Activated CD4-positive, alpha-beta T cell treated with anti-CD3 and anti-CD28 coated beads, Interleukin-10, Interleukin-2, amounts not matched to agents 100 ng/mL and 50 ng/mL, durations not matched to agents 16 hours and 8 hours (primary cell): ENCODE measurements at regions not wholly inside any gene's neighbourhood (a gene's known extent, or its start where the extent isn't known, plus 50 kb on each side); places are given as distances from the start of the nearest gene placed in this dataset.
A peak's percentile ranks its signal among the peaks of the same experiment; 100 is the strongest.
"Not testable (repeated sequence)": the region's sequence is repeated elsewhere in the genome, so short reads cannot be mapped to it uniquely, and the experiment has no call there.

ENCODE experiments used
- DNase-seq: peaks from one replicate; pipeline ENCODE4 v3.0.0-alpha.2; 2020

DNA sequence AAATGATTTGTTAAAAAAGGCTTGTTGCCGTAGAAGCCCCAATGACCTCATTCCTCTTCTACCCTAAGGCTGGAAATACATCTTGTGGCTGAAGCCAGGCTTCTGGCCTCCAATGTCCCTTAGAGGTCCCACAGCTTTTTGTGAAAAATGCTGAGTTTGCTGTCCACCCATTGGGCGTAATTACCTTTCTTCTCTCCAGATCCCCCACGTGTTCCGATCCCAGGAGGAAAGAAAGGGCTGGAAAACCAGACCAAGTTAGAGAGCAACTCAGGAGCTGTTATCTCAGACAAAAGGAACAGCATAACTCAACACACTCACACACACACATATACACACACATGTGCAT is 154.2 kb downstream of the MIAT start:
- DNase-seq: no peak

DNA sequence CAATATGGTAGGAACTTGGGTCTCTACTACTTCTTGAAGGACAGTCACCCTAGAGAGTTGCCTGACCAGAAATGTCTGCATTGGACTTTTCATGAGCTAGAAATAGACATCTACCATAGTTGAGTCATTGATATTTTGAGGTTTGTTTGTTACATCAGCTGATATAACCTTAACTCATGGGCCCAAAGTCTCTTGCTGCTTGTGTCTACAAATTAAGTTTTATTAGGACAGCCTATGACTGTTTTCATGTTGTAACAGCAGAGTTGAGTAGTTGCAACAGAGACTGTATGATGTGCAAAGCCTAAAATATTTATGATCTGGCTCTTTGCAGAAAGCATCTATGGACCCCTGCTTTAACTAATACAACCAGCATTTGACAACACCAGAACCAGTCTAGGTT is 155.3 kb downstream of the MIAT start:
- no peak for DNase-seq

DNA sequence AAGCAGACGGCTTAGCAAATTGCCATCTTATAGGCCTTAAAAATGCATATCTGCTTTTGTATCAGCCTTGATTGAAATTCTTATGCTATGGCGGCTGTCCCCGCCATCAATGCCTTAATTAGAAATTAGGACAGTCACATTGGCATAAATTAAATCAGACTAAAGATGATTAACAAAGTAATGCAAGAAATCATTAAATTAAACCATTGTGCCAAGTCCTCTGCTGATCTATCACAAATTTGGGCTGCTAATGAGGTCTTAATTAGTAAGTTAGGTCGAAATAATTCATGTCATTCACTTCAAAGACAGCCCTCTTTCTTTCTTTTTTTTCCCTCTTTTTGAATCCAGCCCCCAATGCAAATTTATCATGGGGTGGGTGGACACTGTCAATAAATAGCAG is 159.3 kb downstream of the MIAT start:
- no peak for DNase-seq

DNA sequence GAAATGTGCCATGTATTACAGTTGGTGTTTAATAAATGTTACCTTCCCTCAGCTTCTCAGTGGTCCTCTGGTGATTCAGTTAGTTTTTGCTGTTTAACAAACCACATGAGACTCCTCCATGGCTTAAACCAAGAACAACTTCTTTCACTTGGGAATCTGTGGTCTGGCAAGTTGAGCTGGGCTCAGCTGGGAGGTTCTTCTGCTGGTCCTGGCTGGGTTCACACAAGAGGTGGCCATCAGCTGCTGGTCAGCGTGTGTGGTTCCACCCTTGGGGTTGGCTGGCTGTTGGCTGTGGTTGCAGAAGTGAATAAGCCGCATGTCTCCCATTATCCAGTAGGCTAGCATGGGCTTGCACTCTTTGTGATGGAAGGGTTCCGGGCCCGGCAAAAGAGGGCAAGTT is 160.5 kb downstream of the MIAT start:
- DNase-seq: no peak

DNA sequence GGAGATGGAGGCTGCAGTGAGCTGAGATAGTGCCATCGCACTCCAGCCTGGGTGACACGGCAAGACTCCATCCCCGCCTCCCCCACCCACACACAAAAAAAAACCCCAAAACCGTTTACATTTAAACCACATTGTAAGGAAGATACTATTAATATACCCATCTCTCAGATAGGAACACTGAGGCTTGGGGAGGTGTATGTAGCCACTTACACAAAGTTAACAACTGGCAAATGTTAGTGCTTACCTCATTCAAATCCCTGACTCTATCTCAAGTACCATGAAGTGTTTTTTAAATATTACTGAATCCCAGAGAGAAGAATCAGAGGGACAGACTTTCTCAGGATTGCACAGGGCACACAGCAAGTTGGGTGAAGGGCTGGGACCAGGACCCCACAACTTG is 164.5 kb downstream of the MIAT start:
- DNase-seq: no peak

DNA sequence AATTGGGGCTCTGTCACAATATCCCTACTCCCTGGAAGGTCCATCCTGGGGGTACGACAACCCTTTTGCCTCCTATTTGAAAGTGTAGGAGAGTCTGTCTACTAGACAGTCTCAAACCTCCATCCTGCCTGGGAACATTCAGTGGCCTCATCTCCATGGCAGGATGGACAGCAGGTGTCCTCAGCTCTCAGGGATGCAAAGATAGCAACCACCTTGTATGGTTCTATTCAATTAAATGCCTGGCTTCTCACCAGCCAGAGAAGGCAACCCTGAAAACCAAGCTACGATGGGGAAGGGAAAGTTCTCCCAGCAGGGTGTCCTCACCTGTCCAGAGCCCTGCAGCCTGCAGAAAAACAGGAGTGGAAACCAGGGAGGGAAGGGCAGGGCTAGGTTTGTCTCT is 164.9 kb downstream of the MIAT start:
- DNase-seq: no peak

DNA sequence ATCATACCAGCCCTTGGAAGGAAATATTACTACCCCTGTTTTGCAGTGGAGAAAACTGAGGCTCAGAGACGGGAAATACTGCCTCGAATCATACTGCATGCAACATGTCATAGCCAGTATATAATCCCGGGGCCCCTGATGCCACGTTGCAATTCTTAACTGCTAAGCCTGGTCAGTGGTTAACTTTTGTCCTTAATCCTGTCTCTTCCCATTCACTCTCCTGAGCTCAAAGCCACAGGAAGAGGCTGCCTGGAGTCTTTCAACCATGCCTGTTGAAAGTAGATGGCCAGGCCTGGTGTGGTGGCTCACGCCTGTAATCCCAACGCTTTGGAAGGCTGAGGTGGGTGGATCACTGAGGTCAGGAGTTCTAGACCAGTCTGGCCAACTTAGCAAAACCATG is 166.6 kb downstream of the MIAT start:
- no peak for DNase-seq

DNA sequence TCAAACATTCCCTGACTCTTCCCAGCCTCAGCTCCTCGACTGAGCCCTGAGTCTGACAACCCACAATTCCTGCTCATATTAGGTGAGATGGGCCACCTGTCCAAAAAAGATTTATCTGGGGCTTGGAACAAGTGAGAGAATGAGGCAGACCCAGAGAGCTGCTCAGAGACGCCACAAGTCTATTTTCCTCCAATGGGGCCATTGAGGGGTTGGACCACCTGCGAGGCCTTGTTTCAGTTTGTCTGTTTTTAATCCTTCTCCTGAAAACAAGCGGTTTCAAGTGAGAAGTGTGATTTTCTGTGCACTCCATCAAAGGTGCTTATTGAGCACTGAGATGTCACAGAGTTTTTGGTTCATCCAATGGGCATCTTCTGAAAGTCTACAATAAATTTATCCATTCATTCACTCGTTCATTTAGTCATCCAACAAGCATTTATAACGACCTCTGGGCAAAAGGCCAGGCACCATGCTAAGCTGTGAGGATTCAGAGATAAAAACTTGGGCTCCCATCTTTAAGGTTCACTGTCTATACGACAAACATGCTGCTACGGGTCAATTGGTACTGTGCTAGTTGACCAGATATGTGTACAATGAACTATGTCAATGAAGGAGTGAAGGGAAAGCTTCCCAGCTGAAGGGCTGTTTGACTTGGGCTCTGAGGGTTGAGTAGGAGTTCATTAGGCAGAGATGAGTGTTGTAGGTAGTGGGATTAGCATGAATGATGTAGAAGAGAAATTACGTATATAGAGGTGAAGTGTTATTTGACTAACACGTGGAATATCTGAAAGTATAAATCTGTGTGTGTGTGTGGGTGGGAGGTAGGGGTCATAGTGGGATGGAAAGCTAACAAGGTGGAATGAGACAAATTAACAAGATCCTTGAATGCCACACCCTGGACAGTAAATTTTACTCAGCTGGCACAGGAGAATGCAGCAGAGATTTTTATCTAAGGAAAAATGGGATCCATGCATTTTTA is 168.9 kb downstream of the MIAT start:
- no peak for DNase-seq

DNA sequence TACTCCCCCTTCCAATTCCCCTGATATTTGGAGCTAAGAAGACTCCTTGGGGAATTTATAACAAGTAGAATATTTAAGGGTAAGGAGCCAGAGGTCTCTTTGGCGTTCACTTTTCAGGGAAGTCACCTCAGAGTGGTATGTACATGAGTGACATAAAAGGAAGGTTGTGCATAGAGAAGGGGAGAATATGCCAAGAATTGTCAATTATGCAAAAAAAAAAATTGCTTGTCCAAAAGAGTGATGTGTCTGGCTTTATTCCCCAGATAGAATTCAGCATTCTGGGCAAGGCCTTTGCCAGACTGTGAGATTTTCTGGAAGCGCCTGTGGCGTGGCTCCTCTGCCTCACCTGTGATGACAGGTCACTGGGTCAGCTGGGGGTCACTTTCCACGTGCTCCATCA is 170.2 kb downstream of the MIAT start:
- no peak for DNase-seq

DNA sequence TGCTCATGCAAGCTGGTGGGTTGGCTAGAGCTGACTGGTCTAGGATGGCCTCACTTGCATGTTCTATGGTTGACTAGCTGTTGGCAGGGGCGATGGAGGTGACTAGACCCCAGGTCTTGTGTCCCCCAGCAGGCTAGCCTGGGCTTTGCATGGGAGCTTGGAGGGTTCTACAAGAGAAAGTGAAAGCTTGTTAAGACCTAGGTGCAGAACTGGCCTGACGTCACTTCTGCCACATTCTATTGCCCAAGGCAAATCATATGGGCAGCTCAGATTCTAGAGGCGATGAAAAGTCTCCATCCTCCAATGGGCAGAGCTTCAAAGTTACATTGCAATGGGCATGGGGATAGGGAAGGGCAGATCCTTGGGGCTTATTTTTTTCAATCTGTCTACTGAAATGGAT is 170.9 kb downstream of the MIAT start:
- no peak for DNase-seq

DNA sequence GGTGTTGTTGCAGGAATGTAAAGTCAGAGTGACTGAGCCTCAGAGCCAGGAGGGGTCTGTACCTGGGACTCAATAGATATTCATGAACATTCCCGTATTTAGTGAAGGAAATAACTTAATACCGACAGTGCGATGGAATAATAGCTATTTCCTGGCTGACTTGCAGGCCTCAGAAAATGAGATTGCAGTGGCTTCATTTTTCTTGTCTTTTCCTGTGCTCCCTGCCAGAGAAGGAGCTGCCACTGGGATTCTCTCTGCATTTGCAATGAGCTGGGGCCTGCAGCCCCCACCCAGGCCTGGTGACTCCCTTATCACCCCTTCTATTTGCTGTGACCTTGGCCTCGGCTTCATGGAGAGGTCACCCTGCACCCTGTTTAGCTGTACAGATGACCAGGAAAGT is 173.4 kb downstream of the MIAT start:
- DNase-seq: no peak

DNA sequence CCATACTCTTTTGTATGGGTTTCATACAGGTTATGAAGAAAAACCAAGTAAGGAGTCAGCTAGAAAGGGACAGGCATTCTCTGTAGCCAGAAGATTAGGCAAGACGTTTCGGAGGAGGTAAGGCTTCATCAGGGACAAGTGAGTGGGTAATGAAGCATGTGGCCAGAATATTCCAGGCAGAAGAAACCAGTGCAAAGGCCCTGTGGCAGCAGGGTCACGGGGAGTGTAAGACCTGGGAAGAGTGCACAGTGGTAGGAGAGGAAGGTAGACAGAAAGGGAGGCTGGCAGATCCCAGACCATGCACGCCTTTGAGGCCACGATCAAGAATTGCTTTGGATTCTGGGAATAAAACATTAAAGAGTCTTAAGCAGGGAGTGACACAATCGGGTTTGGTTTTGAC is 177.6 kb downstream of the MIAT start:
- no peak for DNase-seq

DNA sequence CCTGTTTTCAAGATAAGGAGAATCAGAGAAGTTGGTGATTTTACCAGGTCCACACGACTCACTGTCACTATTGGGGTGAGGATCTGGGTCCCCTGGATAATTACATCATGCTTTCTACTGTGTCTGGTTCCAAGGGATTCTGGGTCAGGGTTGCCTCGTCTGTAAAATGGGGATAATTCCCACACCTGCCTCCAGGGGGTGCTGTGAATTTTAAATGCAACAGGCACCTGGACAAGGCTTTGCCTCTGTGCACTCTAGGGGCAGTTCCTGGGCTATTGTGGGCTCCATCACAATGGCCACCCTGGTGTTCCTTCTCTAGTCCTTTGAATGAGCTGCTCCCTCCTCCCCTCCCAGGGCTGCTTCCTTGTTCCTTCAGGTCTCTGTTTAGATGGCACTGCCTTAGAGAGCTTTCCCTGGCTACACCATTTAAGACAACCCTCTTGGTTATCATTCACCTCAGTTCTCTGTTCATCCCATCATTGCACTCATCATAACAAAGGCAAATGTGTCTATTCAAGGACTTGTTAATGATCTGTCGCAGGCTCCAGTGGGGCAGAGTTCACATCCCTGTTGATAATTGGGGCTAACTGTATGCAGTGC is 178.6 kb downstream of the MIAT start:
- peak; percentile 72 for DNase-seq

DNA sequence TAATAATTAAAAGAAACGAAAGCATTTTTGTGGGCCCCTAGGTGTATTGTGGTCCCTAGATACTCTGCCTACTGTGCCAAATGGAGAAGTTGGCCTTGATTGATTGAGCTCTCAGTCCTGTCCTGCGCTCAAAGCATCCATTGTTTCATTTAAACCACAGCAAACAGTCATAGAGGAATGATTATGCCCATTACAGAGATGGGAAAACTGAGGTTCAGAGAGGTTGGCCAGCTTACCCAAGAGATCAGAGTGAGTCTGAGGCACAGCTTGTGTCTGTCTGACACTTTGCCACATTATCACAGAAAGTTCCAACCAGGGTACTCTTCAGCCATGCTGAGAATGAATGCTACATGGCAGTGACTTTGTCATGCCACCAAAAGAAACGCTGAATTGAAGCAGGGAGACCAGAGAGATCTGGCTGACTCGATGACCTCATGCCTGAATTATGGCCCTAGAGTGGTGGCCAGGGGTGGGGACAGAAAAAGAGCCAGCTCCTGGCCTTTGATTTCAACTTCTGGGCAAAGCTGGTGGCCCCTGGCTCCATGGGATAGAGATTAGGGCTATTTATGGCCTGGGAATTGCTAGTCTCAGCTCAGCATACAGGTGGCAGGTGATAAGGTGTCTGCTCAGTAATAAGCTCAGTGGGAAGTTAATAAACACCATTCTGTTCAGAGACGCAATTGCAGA is 180.5 kb downstream of the MIAT start:
- DNase-seq: no peak

DNA sequence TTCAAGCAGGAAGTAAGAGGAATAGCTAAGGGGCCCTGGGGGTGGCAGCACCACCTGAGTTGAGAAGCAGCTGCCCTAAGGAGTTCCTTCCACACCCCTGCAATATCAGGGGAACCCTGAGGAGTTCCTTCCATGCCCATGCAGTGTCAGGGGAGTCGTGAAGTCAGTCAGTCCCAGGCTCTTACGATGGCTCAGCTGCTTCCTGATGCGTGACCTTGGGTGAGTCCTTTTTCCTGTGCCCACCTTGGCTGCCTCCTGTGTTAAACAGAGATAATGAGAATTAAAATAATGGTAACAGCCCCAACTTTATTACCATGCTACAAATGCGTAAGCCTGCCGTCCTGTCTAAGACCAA is 181.1 kb downstream of the MIAT start:
- DNase-seq: no peak

DNA sequence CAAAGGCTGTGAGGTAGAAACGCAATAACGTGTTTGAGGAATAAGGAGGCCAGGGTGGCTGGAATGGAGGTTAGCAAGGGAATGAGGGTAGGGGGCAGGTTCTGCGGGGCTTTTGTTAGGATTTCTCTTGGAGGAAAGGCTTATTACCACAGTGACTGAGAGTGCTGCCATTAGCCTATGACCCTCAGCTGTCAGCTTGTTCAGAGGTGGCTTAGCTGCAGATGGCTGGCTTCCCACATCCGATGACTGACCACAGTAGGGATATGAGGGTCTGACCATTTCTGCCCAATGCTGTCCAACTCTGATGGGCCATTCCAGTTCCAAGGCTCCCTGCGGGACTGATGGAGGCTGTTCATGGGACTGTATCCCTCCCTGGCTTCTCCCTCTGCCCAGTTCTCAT is 181.8 kb downstream of the MIAT start:
- DNase-seq: no peak

DNA sequence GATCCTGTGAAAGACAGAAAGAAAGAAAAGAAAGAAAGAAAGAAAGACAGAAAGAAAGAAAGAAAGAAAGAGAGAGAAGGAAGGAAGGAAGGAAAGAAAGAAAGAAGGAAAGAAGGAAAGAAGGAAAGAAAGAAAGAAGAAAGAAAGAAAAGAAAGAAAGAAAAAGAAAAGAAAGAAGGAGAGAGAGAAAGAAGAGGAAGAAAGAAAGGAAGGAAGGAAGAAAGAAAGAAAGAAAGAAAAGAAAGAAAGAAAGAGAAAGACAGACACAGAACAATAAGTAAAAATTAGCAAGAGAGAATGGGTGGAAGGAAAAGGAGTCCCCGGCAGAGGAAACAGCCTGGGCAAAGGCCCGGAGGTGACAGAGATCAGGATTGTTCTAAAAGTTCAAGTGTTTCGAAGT is 183.4 kb downstream of the MIAT start:
- DNase-seq: not testable (repeated sequence)

DNA sequence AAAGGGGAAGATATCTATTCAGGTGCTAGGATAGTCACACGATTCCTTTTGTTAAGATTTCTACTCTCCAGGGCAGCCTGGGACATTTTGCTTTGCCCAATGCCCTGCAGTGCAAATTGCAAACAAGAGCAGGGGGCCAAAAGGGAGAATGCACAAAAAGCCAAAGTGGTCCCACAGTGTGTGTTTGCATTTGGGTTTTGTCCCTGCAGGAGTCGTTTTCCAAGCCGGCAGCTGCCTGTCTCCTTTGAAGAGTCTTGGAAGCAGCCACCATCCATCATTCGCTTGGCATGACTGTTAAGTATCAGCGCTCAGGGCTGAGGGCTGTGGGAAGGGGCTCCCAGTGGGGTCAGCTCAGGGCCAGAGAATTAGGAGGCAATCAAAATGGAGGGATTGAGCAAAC is 184.7 kb downstream of the MIAT start:
- no peak for DNase-seq

DNA sequence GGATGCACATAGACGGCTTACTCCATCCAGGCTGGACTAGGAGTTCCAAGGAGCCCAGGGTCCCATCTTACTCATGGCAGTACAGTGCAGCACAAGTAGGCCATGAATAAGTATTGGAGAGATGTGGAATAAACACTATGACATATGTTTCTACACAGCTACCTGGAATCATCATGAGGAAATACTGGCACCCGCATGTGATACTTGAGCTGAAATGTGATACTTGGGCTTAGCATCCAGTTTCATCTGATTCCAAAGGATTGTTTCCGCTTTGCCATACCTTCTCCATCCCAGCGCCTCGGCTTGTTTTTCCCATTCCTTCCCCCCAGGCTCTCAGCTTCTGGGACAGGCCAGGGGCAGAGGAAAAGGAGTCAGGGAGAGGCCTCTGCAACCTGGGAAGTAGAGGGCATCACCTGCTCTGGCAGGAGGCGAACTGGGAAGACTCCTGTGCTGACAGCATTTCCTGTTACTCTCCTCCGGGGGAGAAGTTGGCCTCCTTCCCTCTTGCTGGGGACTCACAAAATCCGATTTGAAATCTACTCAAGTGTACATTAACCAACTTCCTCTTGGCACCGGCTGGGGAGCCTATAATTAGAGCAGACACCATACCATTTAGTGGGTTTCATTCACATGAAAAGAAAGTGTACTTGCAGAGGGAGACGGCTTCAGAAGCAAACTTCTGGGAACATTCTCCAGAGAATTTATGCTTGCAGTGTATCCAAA is 187.8 kb downstream of the MIAT start:
- DNase-seq: no peak

DNA sequence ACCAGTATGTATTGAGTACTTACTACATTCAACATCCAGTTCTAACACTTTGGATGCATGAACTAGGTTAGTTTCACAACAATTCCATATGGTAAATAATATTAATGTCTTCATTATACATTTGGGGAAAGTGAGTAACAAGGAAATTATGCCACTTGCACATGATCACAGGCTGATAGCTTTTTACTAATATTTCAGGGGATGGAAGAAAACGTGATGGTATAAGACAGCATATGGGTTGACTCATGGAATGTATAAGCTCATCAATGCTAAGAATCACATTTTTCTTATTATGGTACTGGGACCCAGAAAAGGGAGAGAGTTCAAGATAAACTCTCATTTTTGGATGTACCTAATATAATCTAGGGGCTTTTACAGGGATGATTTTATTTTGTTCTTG is 188.7 kb downstream of the MIAT start:
- no peak for DNase-seq

DNA sequence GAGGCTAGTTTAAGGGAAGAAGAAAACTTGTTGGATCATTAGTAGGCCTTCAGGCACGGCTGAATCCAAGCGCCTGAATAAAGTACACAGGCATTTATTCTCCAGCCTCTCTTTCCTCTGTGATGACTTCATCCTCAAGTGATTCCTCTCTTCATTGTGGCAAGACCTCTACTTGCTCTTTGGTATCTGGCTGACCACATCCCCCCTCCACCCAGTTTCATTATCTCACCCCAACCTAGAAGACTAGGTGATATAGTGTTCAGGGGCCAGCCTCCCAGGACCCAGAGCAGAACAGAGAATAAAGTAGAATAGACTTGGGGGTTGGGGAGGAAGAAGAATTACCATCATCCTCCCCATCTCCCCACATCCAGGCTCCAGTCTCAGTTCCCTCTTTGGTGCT is 189.3 kb downstream of the MIAT start:
- no peak for DNase-seq

DNA sequence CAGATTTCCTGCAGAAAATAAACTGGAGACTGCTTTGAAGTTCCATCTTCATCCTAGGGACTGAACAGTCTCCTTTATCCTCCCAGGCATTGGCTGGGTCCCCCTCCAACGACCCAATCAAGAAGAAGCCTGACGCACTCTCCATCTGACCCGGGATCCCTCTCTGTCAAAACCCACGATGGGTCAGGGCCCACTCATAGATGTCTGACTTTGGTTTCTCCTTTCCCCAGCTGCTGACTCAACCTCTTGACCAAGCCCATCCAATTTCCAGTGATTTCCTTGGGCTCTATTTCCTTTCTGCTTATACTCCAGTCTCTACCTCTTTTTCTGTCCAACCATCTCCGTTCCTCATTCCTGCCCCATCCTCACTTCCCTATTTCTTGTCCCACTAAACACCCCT is 189.7 kb downstream of the MIAT start:
- DNase-seq: no peak

DNA sequence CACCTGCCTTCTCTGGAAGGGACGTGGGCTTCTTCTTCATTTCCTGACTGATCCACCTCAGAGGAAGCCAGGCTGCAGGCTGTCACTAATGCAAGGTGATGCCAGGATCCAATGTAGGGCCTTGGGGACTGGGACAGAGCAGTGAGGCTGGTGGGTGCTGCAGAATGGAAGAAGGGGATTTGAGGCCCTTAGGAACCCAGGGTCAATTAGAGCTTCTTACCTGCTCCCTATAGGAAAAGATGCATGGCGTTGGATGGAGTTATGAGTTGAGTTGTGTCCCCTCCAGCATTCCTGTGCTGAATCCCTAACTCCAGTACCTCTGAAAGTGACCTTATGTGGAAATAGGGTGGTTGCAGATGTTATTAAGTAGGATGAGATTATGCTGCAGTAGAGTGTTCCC is 190.4 kb downstream of the MIAT start:
- no peak for DNase-seq
